ENCODE measurements at regions not wholly inside any gene's neighbourhood (a gene's known extent, or its start where the extent isn't known, plus 50 kb on each side); places are given as distances from the start of the nearest gene placed in this dataset.

DNA sequence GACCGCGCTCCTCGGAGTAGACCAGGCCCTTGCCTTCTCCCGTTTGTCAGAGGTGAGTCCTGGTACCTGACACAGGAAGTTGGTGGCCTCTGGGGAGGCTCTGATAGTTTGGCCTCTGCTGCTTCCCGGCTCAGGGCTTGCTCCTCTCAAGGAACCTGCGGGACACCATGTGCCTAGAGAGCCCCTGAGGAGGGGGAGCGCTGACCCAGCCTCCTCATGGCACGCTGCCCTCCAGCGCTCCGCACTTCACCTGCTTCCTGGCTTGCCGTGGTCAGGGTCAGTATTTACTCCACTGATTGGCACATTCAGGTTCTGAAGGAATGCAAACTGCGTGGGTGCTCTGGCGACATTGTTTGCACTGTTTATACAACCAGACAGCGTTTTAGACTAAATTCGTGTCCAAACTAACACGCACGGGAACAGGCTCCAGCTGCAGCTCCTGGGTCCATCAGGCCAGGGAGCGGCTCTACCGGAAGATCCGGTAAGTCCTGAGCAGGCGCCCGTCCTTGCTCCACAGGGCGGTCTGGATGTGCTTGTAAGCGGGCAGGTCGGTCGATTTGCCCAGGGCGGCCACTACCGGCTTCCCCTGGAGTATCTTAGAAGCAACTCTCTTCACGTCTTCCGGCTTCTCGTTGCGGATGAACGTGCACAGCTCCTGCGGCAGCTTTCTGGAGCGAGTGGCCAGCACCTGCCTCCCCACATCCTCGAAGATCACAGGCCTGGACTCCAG is 121.6 kb upstream of the GRID2 start:
- DNase-seq (ENCODE audit: extremely low read depth in 1 of 11, low read depth in 9 of 11, low spot score in 4 of 11): no peak

DNA sequence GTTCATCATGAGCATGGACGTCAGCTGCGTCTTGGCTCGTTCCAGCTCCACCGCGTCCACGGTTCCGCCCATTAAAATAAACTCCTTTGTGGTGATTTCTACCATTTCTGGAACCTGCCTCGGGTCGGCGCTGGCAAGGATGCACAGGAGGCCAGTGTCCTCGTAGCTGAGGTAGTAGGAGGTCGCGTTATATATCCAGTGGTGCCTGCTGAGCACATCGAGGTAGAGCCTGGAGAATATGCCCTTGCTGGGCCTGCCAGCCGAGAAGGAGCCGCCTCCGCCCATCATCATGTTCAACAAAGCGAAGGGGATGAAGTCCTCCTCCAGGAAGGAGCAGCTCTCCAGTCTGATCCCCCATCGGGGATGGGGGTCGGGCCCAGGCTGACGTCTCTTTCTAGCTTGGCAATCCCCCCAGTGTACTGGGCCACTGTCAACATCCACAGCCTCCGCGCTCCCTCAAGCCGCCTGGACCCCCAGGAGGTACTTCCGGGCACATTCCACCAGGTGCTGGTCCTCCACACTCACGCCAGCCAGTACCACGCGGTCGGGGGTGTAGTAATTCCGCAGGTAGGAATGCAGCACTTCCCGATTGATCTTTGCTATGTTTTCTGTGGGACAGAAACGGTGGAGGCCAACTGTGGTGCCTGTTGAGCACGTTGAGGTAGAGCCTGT is 120.9 kb upstream of the GRID2 start:
- no peak for DNase-seq (ENCODE audit: extremely low read depth in 1 of 11, low read depth in 9 of 11, low spot score in 4 of 11)

DNA sequence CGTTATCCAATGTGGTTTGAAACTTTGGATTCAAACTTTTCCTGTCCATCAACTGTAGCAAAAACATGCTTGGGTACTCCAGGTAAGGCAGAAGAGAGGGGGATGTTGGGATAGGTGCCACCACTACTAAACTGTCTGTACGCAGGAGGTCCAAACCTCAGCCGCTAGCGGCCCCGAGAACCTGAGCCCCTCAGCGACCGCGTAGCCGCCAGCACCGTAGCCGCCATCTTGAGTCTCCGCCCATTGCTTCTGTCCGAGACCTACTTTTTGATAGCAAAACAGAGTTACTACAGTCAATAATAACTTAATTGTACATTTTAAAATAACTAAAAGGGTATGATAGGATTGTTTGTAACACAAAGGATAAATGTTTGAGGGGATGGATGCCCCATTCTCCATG is 119.9 kb upstream of the GRID2 start:
- DNase-seq (ENCODE audit: extremely low read depth in 1 of 11, low read depth in 9 of 11, low spot score in 4 of 11): no peak

DNA sequence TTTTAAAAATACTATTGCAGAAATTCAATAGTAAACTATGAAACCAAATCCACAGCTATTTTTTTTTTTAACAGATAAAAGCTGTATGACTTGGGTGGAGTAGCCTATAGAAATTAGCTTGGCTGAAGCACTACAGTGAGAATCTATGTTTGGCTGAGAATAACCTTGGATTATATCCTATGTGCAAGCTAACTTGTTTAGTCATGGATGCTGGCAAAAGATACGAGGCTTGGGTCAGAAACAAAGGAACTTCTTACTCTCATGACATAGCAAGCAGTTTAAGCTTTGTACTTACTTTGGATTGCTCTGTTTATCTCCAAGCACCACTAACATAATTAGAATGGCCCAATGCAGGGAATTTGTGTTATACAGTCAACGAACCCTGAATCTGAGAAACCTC is 119.2 kb upstream of the GRID2 start:
- no peak for DNase-seq (ENCODE audit: extremely low read depth in 1 of 11, low read depth in 9 of 11, low spot score in 4 of 11)

DNA sequence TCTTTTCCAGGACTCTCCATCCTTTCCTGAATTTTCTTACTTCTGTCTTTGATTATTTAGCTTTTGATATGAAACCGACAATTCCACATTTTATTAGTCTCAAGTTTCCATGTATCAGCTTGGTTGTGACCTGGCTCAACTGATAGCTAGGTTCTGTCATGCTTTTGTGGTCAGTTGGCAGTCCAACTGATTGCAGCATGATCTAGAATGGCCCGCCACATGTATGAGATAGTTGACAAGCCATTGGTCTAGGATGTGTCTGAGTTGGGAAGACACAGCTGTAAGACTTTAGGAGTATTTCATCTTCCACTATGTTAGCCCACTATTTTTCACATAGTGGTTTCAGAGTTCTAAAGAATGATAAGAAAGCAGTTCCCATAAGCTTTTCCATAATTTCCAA is 117.5 kb upstream of the GRID2 start:
- no peak for DNase-seq (ENCODE audit: extremely low read depth in 1 of 11, low read depth in 9 of 11, low spot score in 4 of 11)

- no peak for DNase-seq (ENCODE audit: extremely low read depth in 1 of 11, low read depth in 9 of 11, low spot score in 4 of 11)
Measured at GRCh38 chr4:92189146-92189545, 114.6 kb upstream of the GRID2 start.

DNA sequence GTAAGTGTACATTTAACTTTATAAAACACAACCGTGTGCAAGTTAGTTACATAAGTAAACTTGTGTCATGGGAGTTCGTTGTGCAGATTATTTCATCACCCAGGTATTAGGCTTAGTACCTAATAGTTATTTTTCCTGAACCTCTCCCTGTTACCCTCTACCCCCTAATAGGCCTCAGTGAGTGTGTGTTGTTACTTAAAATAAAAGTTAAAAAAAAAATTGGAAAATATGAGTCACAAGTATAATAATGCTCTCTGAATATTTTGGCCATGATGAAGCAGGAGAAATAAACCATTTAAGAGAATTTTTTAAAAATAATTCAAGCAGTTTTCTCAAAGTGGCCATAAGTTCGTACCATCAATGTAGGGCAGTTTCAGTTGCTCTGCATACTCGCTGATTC is 105.1 kb upstream of the GRID2 start:
- no peak for DNase-seq (ENCODE audit: extremely low read depth in 1 of 11, low read depth in 9 of 11, low spot score in 4 of 11)

GRCh38 chr4:92199135-92199534 is 104.6 kb upstream of the GRID2 start:
- DNase-seq (ENCODE audit: extremely low read depth in 1 of 11, low read depth in 9 of 11, low spot score in 4 of 11): no peak

DNA sequence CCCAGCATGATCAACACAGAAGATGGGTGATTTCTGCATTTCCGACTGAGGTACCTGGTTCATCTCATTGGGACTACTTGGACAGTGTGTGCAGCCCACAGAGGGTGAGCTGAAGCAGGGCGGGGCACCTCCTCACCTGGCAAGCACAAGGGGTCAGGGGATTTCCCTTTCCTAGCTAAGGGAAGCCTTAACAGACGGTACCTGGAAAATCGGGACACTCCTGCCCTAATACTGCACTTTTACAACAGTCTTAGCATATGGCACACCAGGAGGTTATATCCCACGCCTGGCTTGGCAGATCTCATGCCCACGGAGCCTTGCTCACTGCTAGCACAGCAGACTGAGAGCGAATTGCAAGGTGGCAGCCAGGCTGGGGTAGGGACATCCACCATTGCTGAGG is 92.9 kb upstream of the GRID2 start:
- no peak for DNase-seq (ENCODE audit: extremely low read depth in 1 of 11, low read depth in 9 of 11, low spot score in 4 of 11)

GRCh38 chr4:92215476-92215875 is 88.3 kb upstream of the GRID2 start:
- DNase-seq (ENCODE audit: extremely low read depth in 1 of 11, low read depth in 9 of 11, low spot score in 4 of 11): no peak

DNA sequence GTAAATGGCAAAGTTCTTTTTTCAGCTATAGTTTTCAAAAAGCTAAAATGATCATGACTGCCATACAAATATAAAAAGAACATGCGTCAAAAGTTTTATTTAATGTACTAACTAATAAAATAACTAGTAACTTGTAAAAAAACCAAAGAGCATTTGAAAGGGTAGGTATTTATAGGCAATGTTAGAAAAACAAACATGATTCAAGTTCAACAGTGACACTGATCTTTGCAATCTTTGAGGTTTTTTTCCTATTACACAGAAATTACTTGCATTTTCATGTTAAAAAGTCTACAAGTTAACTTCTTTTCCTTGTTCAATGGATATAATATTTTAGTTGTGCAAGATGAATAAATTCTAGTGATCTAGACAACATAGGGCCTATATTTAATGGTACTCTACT is 72.3 kb upstream of the GRID2 start:
- DNase-seq (ENCODE audit: extremely low read depth in 1 of 11, low read depth in 9 of 11, low spot score in 4 of 11): no peak

DNA sequence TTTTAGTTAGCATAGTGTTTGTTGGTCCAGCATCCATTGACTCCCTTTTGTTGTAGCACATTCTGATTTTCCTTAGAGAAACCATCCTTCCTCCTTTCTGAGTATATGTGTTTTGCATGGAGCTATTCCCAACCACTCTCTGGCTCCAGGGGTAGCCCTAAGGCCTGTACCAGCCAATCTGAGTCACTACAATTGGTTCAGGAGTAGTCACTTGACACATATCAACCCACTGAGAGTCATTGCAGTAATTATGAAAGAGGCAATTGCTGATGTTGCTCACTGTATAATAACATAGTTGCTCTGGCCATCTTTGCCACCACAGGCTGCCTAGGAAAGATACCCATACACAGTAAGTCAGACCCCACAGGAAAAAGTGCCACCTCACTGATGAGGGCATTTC is 71.2 kb upstream of the GRID2 start:
- no peak for DNase-seq (ENCODE audit: extremely low read depth in 1 of 11, low read depth in 9 of 11, low spot score in 4 of 11)

DNA sequence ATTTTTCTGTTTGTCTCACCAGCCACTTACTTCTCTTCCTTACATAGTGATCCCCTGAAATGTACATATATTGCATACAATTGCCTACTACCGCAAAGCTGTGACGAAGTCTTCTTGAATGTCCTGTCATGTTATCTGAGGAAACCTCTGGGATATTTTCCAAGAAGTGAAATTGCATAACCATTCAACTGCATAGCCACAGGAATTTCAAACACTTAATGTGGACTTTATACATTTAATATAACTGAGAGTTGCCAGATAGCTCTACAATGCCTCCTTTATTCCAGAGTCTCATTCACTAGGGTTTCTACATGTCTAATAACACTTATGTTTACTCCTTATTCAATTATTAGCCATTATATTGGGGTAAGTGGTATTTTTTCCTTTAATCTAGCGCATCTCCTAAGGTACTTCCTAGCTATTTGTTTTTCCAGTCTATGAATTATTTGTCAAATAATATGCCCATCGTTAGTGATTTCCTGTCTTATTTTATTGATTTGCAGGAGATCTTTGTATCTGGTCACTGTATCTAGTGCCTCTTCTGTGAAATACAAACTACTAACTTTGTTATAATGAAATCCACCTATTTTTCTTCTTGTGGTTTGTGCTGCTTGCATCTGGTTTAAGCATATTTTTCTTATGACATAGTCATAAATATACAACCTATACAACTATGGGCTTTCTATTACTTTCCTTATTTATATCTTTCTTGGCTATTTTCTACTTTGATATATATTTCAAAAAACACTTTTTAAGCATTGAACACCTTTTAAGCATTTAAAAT is 69.2 kb upstream of the GRID2 start:
- no peak for DNase-seq (ENCODE audit: extremely low read depth in 1 of 11, low read depth in 9 of 11, low spot score in 4 of 11)

GRCh38 chr4:92235731-92236130 is 68.0 kb upstream of the GRID2 start:
- peak in 1 of 11 donors; percentile 7 for DNase-seq (ENCODE audit: extremely low read depth in 1 of 11, low read depth in 9 of 11, low spot score in 4 of 11)

- DNase-seq (ENCODE audit: extremely low read depth in 1 of 11, low read depth in 9 of 11, low spot score in 4 of 11): no peak
Measured at GRCh38 chr4:92236877-92237276, 66.9 kb upstream of the GRID2 start.

DNA sequence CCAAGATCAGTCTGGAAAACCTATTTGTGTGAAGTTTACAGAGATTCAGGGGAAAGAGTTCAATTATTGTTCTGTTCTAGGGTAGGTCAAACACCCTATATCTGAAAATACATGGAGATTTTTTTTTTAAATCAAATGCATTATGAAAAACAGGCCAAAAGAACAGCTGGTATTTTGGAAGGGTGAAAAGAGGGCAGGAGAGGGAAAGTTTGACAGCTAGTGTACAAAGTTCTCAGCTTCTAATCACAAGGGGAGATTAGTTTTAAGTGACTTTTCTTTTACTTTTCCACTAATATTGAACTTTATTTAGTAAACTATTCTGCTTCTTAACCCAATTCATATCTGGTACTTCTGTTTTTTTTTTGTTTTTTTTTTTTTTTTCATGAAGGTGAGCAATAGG is 66.2 kb upstream of the GRID2 start:
- no peak for DNase-seq (ENCODE audit: extremely low read depth in 1 of 11, low read depth in 9 of 11, low spot score in 4 of 11)

DNA sequence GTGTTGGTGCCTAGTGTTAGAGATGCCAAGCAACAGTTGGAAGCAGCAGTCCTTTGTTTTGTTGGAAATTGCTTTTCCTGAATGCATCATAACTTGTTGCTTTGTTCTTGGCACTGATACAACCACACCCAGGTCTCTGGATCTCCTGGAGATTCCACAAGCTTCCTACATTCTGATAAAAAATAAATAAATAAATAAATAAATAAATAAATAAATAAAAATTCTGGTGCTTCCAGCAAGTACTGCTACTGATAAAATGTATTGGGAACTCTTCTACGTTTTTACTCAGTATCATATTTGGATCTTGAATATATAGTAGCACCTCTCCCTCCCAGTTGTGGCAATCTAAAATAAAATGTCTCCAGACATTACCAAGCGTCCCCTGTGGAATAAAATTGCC is 62.7 kb upstream of the GRID2 start:
- DNase-seq (ENCODE audit: extremely low read depth in 1 of 11, low read depth in 9 of 11, low spot score in 4 of 11): no peak

DNA sequence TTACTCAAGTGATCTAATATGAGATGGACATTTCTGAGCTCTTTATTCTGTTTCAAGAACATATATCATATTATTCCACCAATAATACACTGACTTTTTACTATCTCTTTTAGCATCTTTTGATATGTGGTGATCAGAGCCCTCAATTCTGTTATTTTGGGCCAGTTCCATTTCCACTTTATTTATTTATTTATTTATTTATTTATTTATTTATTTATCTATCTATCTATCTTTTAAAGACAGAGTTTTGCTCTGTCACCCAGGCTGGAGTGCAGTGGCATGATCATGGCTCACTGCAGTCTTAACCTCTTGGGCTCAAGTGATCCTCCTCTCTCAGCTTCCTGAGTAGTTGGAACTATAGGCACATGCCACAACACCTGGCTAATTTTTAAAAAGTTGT is 57.4 kb upstream of the GRID2 start:
- no peak for DNase-seq (ENCODE audit: extremely low read depth in 1 of 11, low read depth in 9 of 11, low spot score in 4 of 11)

- no peak for DNase-seq (ENCODE audit: extremely low read depth in 1 of 11, low read depth in 9 of 11, low spot score in 4 of 11)
Measured at GRCh38 chr4:92249541-92249940, 54.2 kb upstream of the GRID2 start.

DNA sequence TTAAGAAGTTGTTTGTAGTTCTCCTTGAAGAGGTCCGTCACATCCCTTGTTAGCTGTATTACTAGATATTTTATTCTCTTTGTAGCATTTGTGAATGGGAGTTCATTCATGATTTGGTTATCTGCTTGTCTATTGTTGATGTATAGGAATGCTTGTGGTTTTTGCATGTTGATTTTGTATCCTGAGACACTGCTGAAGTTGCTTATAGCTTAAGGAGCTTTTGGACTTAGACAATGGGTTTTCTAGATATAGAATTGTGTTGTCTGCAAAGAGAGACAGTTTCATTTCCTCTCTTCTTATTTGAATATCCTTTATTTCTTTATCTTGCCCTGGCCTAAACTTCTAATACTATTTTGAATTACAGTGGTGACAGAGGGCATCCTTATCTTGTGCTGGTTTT is 52.1 kb upstream of the GRID2 start:
- DNase-seq (ENCODE audit: extremely low read depth in 1 of 11, low read depth in 9 of 11, low spot score in 4 of 11): no peak
